Esophagus squamous epithelium (tissue), 4 donors: ENCODE measurements at regions not wholly inside any gene's neighbourhood (a gene's known extent, or its start where the extent isn't known, plus 50 kb on each side); places are given as distances from the start of the nearest gene placed in this dataset.
"Not testable (repeated sequence)": the region's sequence is repeated elsewhere in the genome, so short reads cannot be mapped to it uniquely, and the experiment has no call there.

Experiments
- CTCF ChIP-seq, 6 experiments: fragments of 450-650 bp in 4 of 6; fragments of 200-600 bp in 2 of 6; sonication (generic) in 2 of 6; IDR thresholded peaks; one replicate each; pipeline ENCODE4 v1.5.1; 2016 to 2019; ENCODE audit warnings: antibody characterized with exemption in 6 of 6, mild to moderate bottlenecking in 4 of 6, moderate library complexity in 4 of 6
- POLR2A ChIP-seq, 4 donors: fragments of 450-650 bp; IDR thresholded peaks; one replicate each; pipeline ENCODE4 v1.6.1; 2017; ENCODE audit warnings: antibody characterized with exemption in 4 of 4, mild to moderate bottlenecking in 4 of 4, moderate library complexity in 3 of 4

GRCh38 chr4:118575057-118575456, 110.1 kb upstream of the METTL14 start:
- not testable (repeated sequence) for TF ChIP-seq CTCF, POLR2A (IDR thresholded peaks at IDR 0.05)
